Naive thymus-derived CD4-positive, alpha-beta T cell (primary cell): ENCODE measurements at regions not wholly inside any gene's neighbourhood (a gene's known extent, or its start where the extent isn't known, plus 50 kb on each side); places are given as distances from the start of the nearest gene placed in this dataset.

ENCODE experiments used
- ATAC-seq: fragments of 150-1000 bp; cut with Tn5 transposase; 2 replicates; pipeline ENCODE4 v1.10.0; 2021; ENCODE audit warnings: mild to moderate bottlenecking, moderate library complexity
- CTCF ChIA-PET: fragments of 350-600 bp; sonication (Branson Sonifier 250); formaldehyde crosslinking; loops from one replicate; lab custom pipeline; 2021; ENCODE audit warnings: antibody characterized with exemption; lab: Charles Lee
- POLR2A ChIA-PET: fragments of 350-600 bp; sonication (Branson Sonifier 250); formaldehyde crosslinking; loops from one replicate; lab custom pipeline; 2021; ENCODE audit warnings: antibody characterized with exemption, inconsistent platforms; lab: Charles Lee
- DNase-seq, 9 donors: peaks; one replicate each; pipeline versions ENCODE4 v3.0.0 to v3.0.0-alpha.2; 2020 to 2022; ENCODE audit warnings: mixed read lengths in 1 of 9
- H3K27ac ChIP-seq: one replicate; pipeline ENCODE4 v1.7.0; 2013; ENCODE audit warnings: mild to moderate bottlenecking, low read depth, low read length, moderate library complexity
- H3K27me3 ChIP-seq, 2 donors: one replicate each; pipeline ENCODE4 v1.7.0; 2013; ENCODE audit warnings: low read length in 2 of 2, mild to moderate bottlenecking in 2 of 2, moderate library complexity in 2 of 2; ENCODE audit not compliant: control insufficient read depth in 2 of 2, insufficient read depth in 2 of 2
- H3K36me3 ChIP-seq, 3 experiments: 1 replicate in 2 of 3; 2 replicates in 1 of 3; pipeline ENCODE4 v1.7.0; 2013; ENCODE audit warnings: low read length in 3 of 3, mild to moderate bottlenecking in 3 of 3, moderate library complexity in 1 of 3; ENCODE audit not compliant: insufficient read depth in 3 of 3, control insufficient read depth in 2 of 3
- H3K4me1 ChIP-seq, 2 donors: one replicate each; pipeline ENCODE4 v1.7.0; 2013; ENCODE audit warnings: low read length in 2 of 2, mild to moderate bottlenecking in 2 of 2, moderate library complexity in 1 of 2; ENCODE audit not compliant: control insufficient read depth in 2 of 2, insufficient read depth in 2 of 2
- H3K4me3 ChIP-seq: 2 replicates; pipeline ENCODE4 v1.7.0; 2013; ENCODE audit warnings: mild to moderate bottlenecking, low read length
- H3K9me3 ChIP-seq, 3 experiments: 1 replicate in 2 of 3; 2 replicates in 1 of 3; pipeline ENCODE4 v1.7.0; 2013; ENCODE audit warnings: low read length in 3 of 3; ENCODE audit not compliant: control insufficient read depth in 2 of 3
- H3K27ac Mint-ChIP-seq, 9 donors: one replicate each; pipeline ENCODE4 v1.8.0; 2020 to 2022; ENCODE audit warnings: mixed read lengths in 9 of 9, mild to moderate bottlenecking in 8 of 9, moderate library complexity in 5 of 9, inconsistent platforms in 2 of 9
- H3K27me3 Mint-ChIP-seq, 5 donors: one replicate each; pipeline ENCODE4 v1.8.0; 2021 to 2022; ENCODE audit warnings: mixed read lengths in 5 of 5, mild to moderate bottlenecking in 1 of 5
- H3K36me3 Mint-ChIP-seq, 5 donors: one replicate each; pipeline ENCODE4 v1.8.0; 2020 to 2022; ENCODE audit warnings: mixed read lengths in 5 of 5, mild to moderate bottlenecking in 3 of 5, inconsistent platforms in 1 of 5
- H3K4me1 Mint-ChIP-seq, 7 donors: one replicate each; pipeline ENCODE4 v1.8.0; 2020 to 2022; ENCODE audit warnings: mixed read lengths in 7 of 7, mild to moderate bottlenecking in 3 of 7, inconsistent platforms in 1 of 7
- H3K4me3 Mint-ChIP-seq, 10 donors: one replicate each; pipeline ENCODE4 v1.8.0; 2020 to 2022; ENCODE audit warnings: mild to moderate bottlenecking in 10 of 10, mixed read lengths in 10 of 10, moderate library complexity in 6 of 10, inconsistent platforms in 2 of 10
- H3K9me3 Mint-ChIP-seq, 11 donors: one replicate each; pipeline ENCODE4 v1.8.0; 2020 to 2022; ENCODE audit warnings: mixed read lengths in 11 of 11, mild to moderate bottlenecking in 4 of 11, inconsistent platforms in 1 of 11, moderate library complexity in 1 of 11
- intact Hi-C, 2 donors: fragments of 100-400 bp; cut with micrococcal nuclease; formaldehyde crosslinking; loops; one replicate each; pipeline ENCODE4 v1.15.1; 2023

- Histone ChIP-seq H3K27me3 (no peaks in the 10 kb centered on the region), H3K9me3 (no peaks in the 10 kb centered on the region), H3K4me1 (no peaks in the 10 kb centered on the region), H3K4me3 (no peak overlapping the region), H3K27ac (no peak overlapping the region), H3K36me3 (no peaks in the 10 kb centered on the region)
- intact Hi-C loops = no loop called here
- no peaks in the 10 kb centered on the region for H3K27me3 Mint-ChIP-seq
- no peak for ATAC-seq
- peaks cover 0 to 13% (median 2%) of the 10 kb centered on the region in 11 donors for H3K9me3 Mint-ChIP-seq
- no peak overlapping the region for H3K27ac Mint-ChIP-seq
- POLR2A ChIA-PET = no interaction called here
- no peak for DNase-seq
- no peaks in the 10 kb centered on the region for H3K4me1 Mint-ChIP-seq
- no peak overlapping the region for H3K4me3 Mint-ChIP-seq
- H3K36me3 Mint-ChIP-seq = peaks cover 0 to 4% (median 0%) of the 10 kb centered on the region in 5 donors
- CTCF ChIA-PET = no interaction called here
Observed at GRCh38 chr11:98453378-98453777, 567.4 kb upstream of the CNTN5 start.

DNA sequence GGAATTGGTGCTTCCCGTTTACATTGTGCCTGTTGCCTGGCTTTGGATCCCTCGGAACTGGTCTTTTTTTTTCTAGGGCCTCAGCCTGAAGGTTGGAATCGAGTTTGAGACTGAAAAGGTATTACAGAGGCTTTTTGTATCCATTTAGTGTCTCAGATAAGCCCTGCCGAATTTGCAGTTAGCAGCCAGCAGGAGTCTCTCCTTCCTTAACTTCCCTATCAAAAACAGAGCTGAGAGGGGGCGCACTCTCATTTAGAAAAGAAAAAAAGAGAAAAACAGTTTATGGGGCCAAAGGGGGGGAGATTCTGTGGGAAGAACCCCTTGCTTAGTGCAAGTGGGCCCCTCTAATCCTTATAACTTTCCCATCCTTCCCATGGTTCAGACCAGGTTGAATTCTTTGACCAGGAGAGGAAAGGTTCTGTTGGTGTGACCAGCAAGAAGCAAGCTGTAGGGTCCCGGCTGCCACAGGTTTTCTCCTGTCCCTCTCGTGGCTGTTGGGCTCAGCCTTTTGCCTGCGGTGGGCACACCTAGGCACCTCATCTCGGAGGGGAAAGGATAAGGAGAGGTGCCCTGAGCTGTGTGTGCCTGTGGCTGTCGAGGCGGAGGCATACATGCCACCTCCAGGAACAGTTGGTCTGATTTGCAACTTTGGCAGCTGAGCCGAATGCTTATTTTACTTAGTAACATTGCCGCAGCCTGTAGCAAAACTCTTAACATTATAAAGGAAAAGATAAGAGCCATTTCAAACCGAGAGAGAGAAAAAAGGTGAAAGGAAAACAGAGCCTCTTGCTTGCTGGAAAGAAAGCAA is 565.0 kb upstream of the CNTN5 start:
- no peaks in the 10 kb centered on the region for H3K36me3 ChIP-seq
- no peak for ATAC-seq
- Mint-ChIP-seq H3K36me3 (peaks cover 0 to 4% (median 0%) of the 10 kb centered on the region in 5 donors), H3K27me3 (no peaks in the 10 kb centered on the region), H3K9me3 (peaks cover 0 to 20% (median 0%) of the 10 kb centered on the region in 11 donors), H3K4me1 (no peaks in the 10 kb centered on the region), H3K4me3 (no peak overlapping the region), H3K27ac (no peak overlapping the region)
- no peak overlapping the region for H3K27ac ChIP-seq
- no peak overlapping the region for H3K4me3 ChIP-seq
- ChIA-PET POLR2A (no interaction called here), CTCF (no interaction called here)
- intact Hi-C loops = no loop called here
- no peaks in the 10 kb centered on the region for H3K9me3 ChIP-seq
- H3K27me3 ChIP-seq = no peaks in the 10 kb centered on the region
- DNase-seq = no peak
- H3K4me1 ChIP-seq = no peaks in the 10 kb centered on the region

GRCh38 chr11:98456308-98456680 is 564.5 kb upstream of the CNTN5 start:
- H3K27me3 Mint-ChIP-seq = no peaks in the 10 kb centered on the region
- H3K9me3 ChIP-seq = no peaks in the 10 kb centered on the region
- H3K36me3 ChIP-seq = no peaks in the 10 kb centered on the region
- ATAC-seq = no peak
- H3K4me1 ChIP-seq = no peaks in the 10 kb centered on the region
- no peaks in the 10 kb centered on the region for H3K27me3 ChIP-seq
- POLR2A ChIA-PET = no interaction called here
- H3K27ac ChIP-seq = no peak overlapping the region
- H3K9me3 Mint-ChIP-seq = peaks cover 0 to 23% (median 2%) of the 10 kb centered on the region in 11 donors
- no peak for DNase-seq
- no peaks in the 10 kb centered on the region for H3K4me1 Mint-ChIP-seq
- CTCF ChIA-PET = no interaction called here
- intact Hi-C loops = no loop called here
- H3K4me3 Mint-ChIP-seq = no peak overlapping the region
- peaks cover 0 to 4% (median 0%) of the 10 kb centered on the region in 5 donors for H3K36me3 Mint-ChIP-seq
- H3K27ac Mint-ChIP-seq = no peak overlapping the region
- H3K4me3 ChIP-seq = no peak overlapping the region

GRCh38 chr11:98495016-98495415 is 525.7 kb upstream of the CNTN5 start:
- ATAC-seq (no peak), DNase-seq (no peak)
- Histone ChIP-seq H3K27me3 (no peaks in the 10 kb centered on the region), H3K9me3 (no peaks in the 10 kb centered on the region), H3K27ac (no peak overlapping the region), H3K4me3 (no peak overlapping the region), H3K4me1 (no peaks in the 10 kb centered on the region), H3K36me3 (no peaks in the 10 kb centered on the region)
- Mint-ChIP-seq H3K27me3 (no peaks in the 10 kb centered on the region), H3K9me3 (peaks cover 0 to 18% (median 0%) of the 10 kb centered on the region in 11 donors), H3K4me1 (no peaks in the 10 kb centered on the region), H3K4me3 (peak overlapping the region in 1 of 10 donors; percentile 16), H3K36me3 (no peaks in the 10 kb centered on the region), H3K27ac (no peak overlapping the region)
- intact Hi-C loops = no loop called here
- POLR2A ChIA-PET = no interaction called here
- CTCF ChIA-PET = no interaction called here

DNA sequence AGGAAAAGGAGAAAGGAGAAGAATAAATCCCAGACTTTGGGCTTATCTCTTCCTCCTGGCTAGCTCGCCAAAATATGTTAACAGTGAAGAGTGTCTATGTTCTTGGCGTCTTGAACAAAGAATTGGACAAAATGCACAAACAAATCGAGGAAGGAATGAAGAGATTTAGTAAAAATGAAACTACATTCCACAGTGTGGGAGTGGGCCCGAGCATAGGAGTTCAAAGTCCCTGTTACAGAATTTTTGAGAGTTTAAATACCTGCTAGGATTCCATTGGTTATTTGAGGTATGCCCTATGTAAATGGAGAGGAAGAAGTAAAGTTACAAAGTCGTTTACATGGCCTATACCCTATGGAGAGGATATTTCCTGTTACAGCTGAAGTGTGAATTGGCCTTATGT is 525.1 kb upstream of the CNTN5 start:
- H3K27ac ChIP-seq = no peak overlapping the region
- intact Hi-C loops = no loop called here
- CTCF ChIA-PET = no interaction called here
- no peaks in the 10 kb centered on the region for H3K36me3 ChIP-seq
- H3K4me1 ChIP-seq = no peaks in the 10 kb centered on the region
- Mint-ChIP-seq H3K27me3 (no peaks in the 10 kb centered on the region), H3K4me1 (no peaks in the 10 kb centered on the region), H3K4me3 (peak overlapping the region in 1 of 10 donors; percentile 16), H3K27ac (no peak overlapping the region), H3K9me3 (peaks cover 0 to 18% (median 0%) of the 10 kb centered on the region in 11 donors), H3K36me3 (no peaks in the 10 kb centered on the region)
- no peak overlapping the region for H3K4me3 ChIP-seq
- H3K9me3 ChIP-seq = no peaks in the 10 kb centered on the region
- POLR2A ChIA-PET = no interaction called here
- no peak for ATAC-seq
- H3K27me3 ChIP-seq = no peaks in the 10 kb centered on the region
- no peak for DNase-seq

- Mint-ChIP-seq H3K4me3 (no peak overlapping the region), H3K27ac (no peak overlapping the region), H3K4me1 (no peaks in the 10 kb centered on the region), H3K9me3 (peaks cover 4 to 49% (median 19%) of the 10 kb centered on the region in 11 donors), H3K27me3 (no peaks in the 10 kb centered on the region), H3K36me3 (peaks cover 0 to 4% (median 0%) of the 10 kb centered on the region in 5 donors)
- ATAC-seq (no peak), DNase-seq (no peak)
- POLR2A ChIA-PET = no interaction called here
- Histone ChIP-seq H3K27me3 (no peaks in the 10 kb centered on the region), H3K4me3 (no peak overlapping the region), H3K9me3 (no peaks in the 10 kb centered on the region), H3K27ac (no peak overlapping the region), H3K4me1 (no peaks in the 10 kb centered on the region), H3K36me3 (no peaks in the 10 kb centered on the region)
- CTCF ChIA-PET = no interaction called here
- intact Hi-C loops = no loop called here
Observed at GRCh38 chr11:98507208-98507607, 513.5 kb upstream of the CNTN5 start.

DNA sequence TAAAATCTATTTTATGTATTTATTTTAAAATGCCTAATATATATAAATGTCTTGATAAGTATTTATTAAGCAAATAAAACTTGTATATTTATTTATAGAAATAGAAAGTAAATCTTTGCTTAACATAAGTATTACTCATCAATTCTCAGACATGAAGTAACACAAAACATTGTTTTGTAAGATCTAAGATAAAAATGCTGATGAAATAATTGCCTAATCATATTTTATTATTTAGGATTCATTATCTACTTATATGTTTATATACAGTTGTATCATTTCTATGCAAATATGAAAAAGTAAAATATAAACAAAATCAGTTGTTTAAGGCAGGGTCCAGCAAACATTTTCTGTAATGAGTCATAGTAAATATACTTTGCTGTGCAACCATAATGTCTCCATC is 507.8 kb upstream of the CNTN5 start:
- Histone ChIP-seq H3K36me3 (no peaks in the 10 kb centered on the region), H3K9me3 (no peaks in the 10 kb centered on the region), H3K4me1 (no peaks in the 10 kb centered on the region), H3K27ac (no peak overlapping the region), H3K4me3 (no peak overlapping the region), H3K27me3 (no peaks in the 10 kb centered on the region)
- Mint-ChIP-seq H3K27ac (no peak overlapping the region), H3K36me3 (peaks cover 0 to 4% (median 0%) of the 10 kb centered on the region in 5 donors), H3K4me1 (no peaks in the 10 kb centered on the region), H3K27me3 (no peaks in the 10 kb centered on the region), H3K4me3 (no peak overlapping the region), H3K9me3 (peaks cover 0 to 36% (median 10%) of the 10 kb centered on the region in 11 donors)
- intact Hi-C loops = no loop called here
- no peak for DNase-seq
- CTCF ChIA-PET = no interaction called here
- ATAC-seq = no peak
- POLR2A ChIA-PET = no interaction called here
